ENCODE measurements at regions not wholly inside any gene's neighbourhood (a gene's known extent, or its start where the extent isn't known, plus 50 kb on each side); places are given as distances from the start of the nearest gene placed in this dataset.

DNA sequence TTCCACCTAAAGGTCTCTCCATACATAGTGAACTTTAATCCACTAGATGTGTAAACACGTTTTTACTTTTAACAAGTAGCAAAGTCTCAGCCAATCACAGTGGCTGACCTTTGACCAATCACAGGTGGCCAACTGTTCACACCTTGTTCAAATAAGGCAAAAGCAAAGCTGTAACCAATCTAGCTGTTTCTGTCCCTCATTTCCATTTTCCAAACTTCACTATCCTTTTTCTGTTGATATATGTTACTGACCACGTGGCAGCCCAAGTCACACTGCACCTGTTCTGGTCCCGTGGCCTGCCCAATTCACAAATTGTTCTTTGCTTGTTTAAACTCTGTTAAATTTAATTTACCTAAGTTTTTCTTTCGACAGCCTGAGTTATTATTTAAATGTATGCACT is 393.5 kb upstream of the NETO1 start:
- H3K4me3 Mint-ChIP-seq = no peak overlapping the region
- no peaks in the 10 kb centered on the region for H3K36me3 Mint-ChIP-seq (ENCODE audit: low read depth)
- H3K4me1 Mint-ChIP-seq (ENCODE audit: low read depth) = no peaks in the 10 kb centered on the region
- H3K9me3 Mint-ChIP-seq = no peaks in the 10 kb centered on the region
- H3K27ac Mint-ChIP-seq = no peak overlapping the region
- no peaks in the 10 kb centered on the region for H3K27me3 Mint-ChIP-seq (ENCODE audit: low read depth)

- Mint-ChIP-seq H3K27ac (no peak overlapping the region), H3K36me3 (ENCODE audit: low read depth) (no peaks in the 10 kb centered on the region), H3K4me1 (ENCODE audit: low read depth) (no peaks in the 10 kb centered on the region)
Measured at GRCh38 chr18:73258375-73259087, 390.7 kb upstream of the NETO1 start.

GRCh38 chr18:73254564-73254963 is 386.8 kb upstream of the NETO1 start:
- H3K27ac Mint-ChIP-seq = no peak overlapping the region
- no peaks in the 10 kb centered on the region for H3K27me3 Mint-ChIP-seq (ENCODE audit: low read depth)
- no peaks in the 10 kb centered on the region for H3K4me1 Mint-ChIP-seq (ENCODE audit: low read depth)
- no peak overlapping the region for H3K4me3 Mint-ChIP-seq
- no peaks in the 10 kb centered on the region for H3K9me3 Mint-ChIP-seq
- no peaks in the 10 kb centered on the region for H3K36me3 Mint-ChIP-seq (ENCODE audit: low read depth)

More at GRCh38 chr18:73258375-73259087, 390.7 kb upstream of the NETO1 start:
- H3K9me3 Mint-ChIP-seq = no peaks in the 10 kb centered on the region
- no peaks in the 10 kb centered on the region for H3K27me3 Mint-ChIP-seq (ENCODE audit: low read depth)
- H3K4me3 Mint-ChIP-seq = no peak overlapping the region

- no peak overlapping the region for H3K27ac Mint-ChIP-seq
- no peaks in the 10 kb centered on the region for H3K4me1 Mint-ChIP-seq (ENCODE audit: low read depth)
- no peaks in the 10 kb centered on the region for H3K36me3 Mint-ChIP-seq (ENCODE audit: low read depth)
- no peaks in the 10 kb centered on the region for H3K27me3 Mint-ChIP-seq (ENCODE audit: low read depth)
- peaks cover 9% of the 10 kb centered on the region for H3K9me3 Mint-ChIP-seq
- H3K4me3 Mint-ChIP-seq = no peak overlapping the region
Measured at GRCh38 chr18:73249030-73249429, 381.2 kb upstream of the NETO1 start.

DNA sequence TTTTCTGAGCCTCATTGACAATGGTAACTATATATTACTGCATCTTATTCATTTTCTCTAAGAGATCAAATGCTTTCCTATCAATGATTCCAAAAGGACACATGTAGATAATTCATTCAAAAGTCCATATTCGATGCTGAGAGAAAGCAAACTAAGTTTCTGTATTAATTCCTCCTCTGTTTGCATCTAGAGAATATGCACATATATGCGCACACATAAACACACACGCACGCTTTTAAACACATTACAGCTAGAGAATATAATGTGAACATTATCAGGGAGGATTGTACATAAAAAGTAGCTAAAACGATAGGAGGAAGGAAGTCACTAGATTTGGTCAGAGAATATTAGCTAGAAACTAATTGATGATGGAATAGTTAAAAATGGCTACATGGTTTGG is 379.0 kb upstream of the NETO1 start:
- peaks cover 9% of the 10 kb centered on the region for H3K9me3 Mint-ChIP-seq
- H3K36me3 Mint-ChIP-seq (ENCODE audit: low read depth) = no peaks in the 10 kb centered on the region

GRCh38 chr18:73245345-73245744 is 377.6 kb upstream of the NETO1 start:
- peaks cover 9% of the 10 kb centered on the region for H3K9me3 Mint-ChIP-seq
- no peak overlapping the region for H3K27ac Mint-ChIP-seq
- H3K4me1 Mint-ChIP-seq (ENCODE audit: low read depth) = no peaks in the 10 kb centered on the region
- H3K36me3 Mint-ChIP-seq (ENCODE audit: low read depth) = no peaks in the 10 kb centered on the region
- no peak overlapping the region for H3K4me3 Mint-ChIP-seq
- no peaks in the 10 kb centered on the region for H3K27me3 Mint-ChIP-seq (ENCODE audit: low read depth)

More for the DNA sequence above, 379.0 kb upstream of the NETO1 start:
- H3K27ac Mint-ChIP-seq = no peak overlapping the region
- no peaks in the 10 kb centered on the region for H3K4me1 Mint-ChIP-seq (ENCODE audit: low read depth)
- H3K4me3 Mint-ChIP-seq = no peak overlapping the region
- H3K27me3 Mint-ChIP-seq (ENCODE audit: low read depth) = no peaks in the 10 kb centered on the region

GRCh38 chr18:73244401-73244800 is 376.6 kb upstream of the NETO1 start:
- Mint-ChIP-seq H3K36me3 (ENCODE audit: low read depth) (no peaks in the 10 kb centered on the region), H3K27ac (no peak overlapping the region)

GRCh38 chr18:73240899-73241298 is 373.1 kb upstream of the NETO1 start:
- peaks cover 7% of the 10 kb centered on the region for H3K9me3 Mint-ChIP-seq
- H3K4me1 Mint-ChIP-seq (ENCODE audit: low read depth) = no peaks in the 10 kb centered on the region
- H3K27me3 Mint-ChIP-seq (ENCODE audit: low read depth) = no peaks in the 10 kb centered on the region
- H3K36me3 Mint-ChIP-seq (ENCODE audit: low read depth) = no peaks in the 10 kb centered on the region
- no peak overlapping the region for H3K4me3 Mint-ChIP-seq
- H3K27ac Mint-ChIP-seq = no peak overlapping the region

More at GRCh38 chr18:73244401-73244800, 376.6 kb upstream of the NETO1 start:
- Mint-ChIP-seq H3K27me3 (ENCODE audit: low read depth) (no peaks in the 10 kb centered on the region), H3K4me1 (ENCODE audit: low read depth) (no peaks in the 10 kb centered on the region), H3K4me3 (no peak overlapping the region), H3K9me3 (peaks cover 9% of the 10 kb centered on the region)

DNA sequence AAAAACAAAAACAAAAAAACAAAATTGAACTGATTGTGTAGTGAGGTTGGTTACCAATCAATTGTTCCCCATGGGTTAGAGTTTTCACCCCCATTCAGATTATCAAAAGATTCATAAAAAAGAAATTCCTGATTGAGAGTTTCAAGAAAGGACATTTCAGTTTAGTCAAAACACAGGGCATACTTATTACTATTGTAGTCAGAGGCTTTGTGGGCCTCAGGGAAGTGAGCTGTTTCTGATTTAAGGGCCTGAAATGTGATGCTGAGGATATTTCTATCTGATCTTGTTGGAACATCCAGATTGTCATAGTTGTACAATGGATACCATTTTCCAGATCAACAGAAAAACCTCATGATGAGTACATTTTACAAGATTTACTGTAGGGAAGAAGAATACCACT is 368.1 kb upstream of the NETO1 start:
- Mint-ChIP-seq H3K4me3 (no peak overlapping the region), H3K27ac (no peak overlapping the region), H3K27me3 (ENCODE audit: low read depth) (no peaks in the 10 kb centered on the region), H3K4me1 (ENCODE audit: low read depth) (no peaks in the 10 kb centered on the region), H3K9me3 (no peaks in the 10 kb centered on the region), H3K36me3 (ENCODE audit: low read depth) (no peaks in the 10 kb centered on the region)

DNA sequence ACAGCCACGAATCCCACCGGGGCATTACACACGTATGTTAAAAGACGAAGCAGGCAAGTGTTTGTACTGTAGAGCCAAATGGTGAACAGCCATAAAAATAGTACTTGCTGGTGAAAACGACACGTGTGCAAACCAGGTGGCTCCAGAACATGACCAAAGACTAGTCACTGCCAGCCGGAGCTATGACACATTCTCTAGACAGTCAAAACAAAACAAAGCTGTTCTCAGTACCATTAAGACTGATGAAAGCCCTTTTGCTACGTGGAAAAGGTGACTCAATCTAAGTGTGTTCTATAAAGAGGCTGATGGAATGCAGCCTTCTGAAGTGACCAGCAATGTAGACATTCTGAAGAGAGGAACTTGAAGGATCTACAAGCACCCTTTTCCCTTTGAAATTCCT is 367.7 kb upstream of the NETO1 start:
- Mint-ChIP-seq H3K27me3 (ENCODE audit: low read depth) (no peaks in the 10 kb centered on the region), H3K9me3 (no peaks in the 10 kb centered on the region), H3K4me1 (ENCODE audit: low read depth) (no peaks in the 10 kb centered on the region), H3K4me3 (no peak overlapping the region), H3K27ac (no peak overlapping the region), H3K36me3 (ENCODE audit: low read depth) (no peaks in the 10 kb centered on the region)

DNA sequence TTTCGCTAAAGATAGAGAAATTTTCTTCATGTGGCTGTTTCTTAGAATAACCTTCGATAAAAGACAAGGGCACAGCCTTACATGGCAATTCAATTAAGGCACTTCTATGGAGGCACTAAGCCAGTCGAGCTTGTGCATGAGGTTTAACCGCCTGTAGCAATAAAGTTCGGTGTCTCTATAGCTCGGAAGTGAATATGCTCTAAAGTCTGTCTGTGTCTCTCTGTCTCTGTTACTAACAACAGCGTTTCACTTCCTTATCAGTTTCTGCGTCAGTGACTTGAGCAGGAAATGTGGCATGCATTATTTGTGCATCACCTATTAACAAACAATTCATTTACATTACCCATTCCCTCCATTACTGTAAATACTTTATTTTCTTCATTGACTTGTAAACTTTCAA is 365.1 kb upstream of the NETO1 start:
- no peak overlapping the region for H3K4me3 Mint-ChIP-seq

GRCh38 chr18:73220663-73221062 is 352.9 kb upstream of the NETO1 start:
- Mint-ChIP-seq H3K27ac (no peak overlapping the region), H3K36me3 (ENCODE audit: low read depth) (no peaks in the 10 kb centered on the region), H3K4me3 (no peak overlapping the region), H3K27me3 (ENCODE audit: low read depth) (no peaks in the 10 kb centered on the region), H3K4me1 (ENCODE audit: low read depth) (no peaks in the 10 kb centered on the region), H3K9me3 (peaks cover 22% of the 10 kb centered on the region)

More for the DNA sequence above, 365.1 kb upstream of the NETO1 start:
- H3K4me1 Mint-ChIP-seq (ENCODE audit: low read depth) = no peaks in the 10 kb centered on the region
- H3K27ac Mint-ChIP-seq = no peak overlapping the region
- no peaks in the 10 kb centered on the region for H3K36me3 Mint-ChIP-seq (ENCODE audit: low read depth)
- no peaks in the 10 kb centered on the region for H3K9me3 Mint-ChIP-seq
- no peaks in the 10 kb centered on the region for H3K27me3 Mint-ChIP-seq (ENCODE audit: low read depth)

DNA sequence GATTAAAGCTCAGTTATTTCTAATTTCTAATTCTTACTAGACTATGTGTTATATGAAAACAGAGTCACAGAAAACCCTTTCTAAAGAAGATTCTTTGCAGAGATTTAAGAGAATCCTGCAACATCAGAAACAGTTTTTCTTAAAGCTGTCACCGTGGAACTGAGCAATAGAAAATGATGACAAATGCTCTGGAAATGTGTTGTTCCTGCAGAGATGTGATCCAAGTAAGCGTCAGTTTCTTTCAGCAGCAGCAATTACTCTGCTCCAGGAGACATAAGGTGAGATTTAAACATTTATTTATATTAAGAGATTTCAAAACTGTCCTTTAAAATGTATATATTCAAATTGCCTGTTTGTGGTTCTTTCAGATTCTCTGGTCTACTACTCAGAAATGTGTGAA is 350.5 kb upstream of the NETO1 start:
- Mint-ChIP-seq H3K4me1 (ENCODE audit: low read depth) (no peaks in the 10 kb centered on the region), H3K4me3 (no peak overlapping the region), H3K9me3 (peaks cover 20% of the 10 kb centered on the region), H3K36me3 (ENCODE audit: low read depth) (no peaks in the 10 kb centered on the region), H3K27ac (no peak overlapping the region), H3K27me3 (ENCODE audit: low read depth) (no peaks in the 10 kb centered on the region)

GRCh38 chr18:73214970-73215369 is 347.2 kb upstream of the NETO1 start:
- H3K4me3 Mint-ChIP-seq = no peak overlapping the region
- H3K27ac Mint-ChIP-seq = no peak overlapping the region
- H3K4me1 Mint-ChIP-seq (ENCODE audit: low read depth) = no peaks in the 10 kb centered on the region
- H3K36me3 Mint-ChIP-seq (ENCODE audit: low read depth) = no peaks in the 10 kb centered on the region
- peaks cover 9% of the 10 kb centered on the region for H3K9me3 Mint-ChIP-seq
- H3K27me3 Mint-ChIP-seq (ENCODE audit: low read depth) = no peaks in the 10 kb centered on the region

DNA sequence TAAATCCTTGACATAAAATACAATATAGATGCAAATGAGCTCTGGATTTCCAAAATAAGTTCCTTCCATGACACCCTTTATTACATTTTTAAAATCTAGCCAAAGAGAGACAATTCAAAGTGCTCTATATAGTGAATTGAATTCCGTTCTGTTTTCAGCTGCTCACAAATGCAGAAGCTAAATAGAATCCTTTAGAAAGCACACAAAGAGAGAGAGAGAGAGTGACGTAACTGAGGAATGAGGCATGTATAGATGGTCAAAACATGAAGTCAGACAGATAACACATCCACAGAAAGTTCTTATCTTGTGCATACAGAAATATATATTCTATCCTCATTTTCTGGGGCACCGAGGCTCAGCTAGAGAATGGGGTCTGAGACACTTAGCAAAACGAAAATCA is 344.7 kb upstream of the NETO1 start:
- H3K9me3 Mint-ChIP-seq = peaks cover 6% of the 10 kb centered on the region
- no peaks in the 10 kb centered on the region for H3K4me1 Mint-ChIP-seq (ENCODE audit: low read depth)
- no peaks in the 10 kb centered on the region for H3K36me3 Mint-ChIP-seq (ENCODE audit: low read depth)
- no peak overlapping the region for H3K27ac Mint-ChIP-seq
- H3K4me3 Mint-ChIP-seq = no peak overlapping the region
- H3K27me3 Mint-ChIP-seq (ENCODE audit: low read depth) = no peaks in the 10 kb centered on the region

DNA sequence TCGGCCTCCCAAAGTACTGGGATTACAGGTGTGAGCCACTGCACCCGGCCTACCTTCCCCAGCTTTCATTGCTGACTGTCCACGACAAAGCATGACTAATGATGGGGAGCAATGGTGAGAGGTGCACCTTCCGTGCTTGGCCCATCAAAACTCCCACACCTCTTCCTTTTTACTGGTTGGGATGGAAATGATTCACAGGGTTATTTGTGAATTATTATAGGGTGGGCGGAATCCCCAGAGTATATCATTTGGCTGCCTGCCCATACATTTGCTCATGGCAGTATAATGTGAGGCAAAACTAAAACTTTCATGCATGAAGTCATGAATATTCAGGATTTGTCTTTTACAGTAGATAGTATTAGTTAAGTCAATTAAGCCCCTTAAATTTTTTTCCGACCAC is 334.2 kb upstream of the NETO1 start:
- peaks cover 3% of the 10 kb centered on the region for H3K9me3 Mint-ChIP-seq
- H3K4me1 Mint-ChIP-seq (ENCODE audit: low read depth) = no peaks in the 10 kb centered on the region
- H3K36me3 Mint-ChIP-seq (ENCODE audit: low read depth) = no peaks in the 10 kb centered on the region
- no peak overlapping the region for H3K27ac Mint-ChIP-seq
- H3K4me3 Mint-ChIP-seq = no peak overlapping the region
- no peaks in the 10 kb centered on the region for H3K27me3 Mint-ChIP-seq (ENCODE audit: low read depth)

Data from T-helper 1 cell treated with Interleukin-12 subunit alpha and Interleukin-12 subunit beta and Interleukin-4 antibody, amounts not matched to agents 30 μg/mL and 1 μg/mL, for 36 hours (primary cell).